Body of pancreas (tissue), 4 donors: ENCODE measurements at regions not wholly inside any gene's neighbourhood (a gene's known extent, or its start where the extent isn't known, plus 50 kb on each side); places are given as distances from the start of the nearest gene placed in this dataset.

Source experiments
- ATAC-seq: fragments of 150-250 bp; one replicate; pipeline ENCODE4 v1.9.1; 2016
- DNase-seq, 4 donors: peaks; one replicate each; pipeline ENCODE4 v3.0.0-alpha.2; 2019
- H3K27ac ChIP-seq, 4 donors: fragments of 200-600 bp; sonication (generic); 1 replicate in 3 of 4; 2 replicates in 1 of 4; pipeline versions ENCODE4 v1.5.1 to v1.6.1; 2016 to 2019; ENCODE audit warnings: mild to moderate bottlenecking in 1 of 4, mixed read lengths in 1 of 4, moderate library complexity in 1 of 4
- H3K27me3 ChIP-seq, 2 donors: fragments of 200-600 bp; sonication (generic); one replicate each; pipeline ENCODE4 v1.6.0; 2016; ENCODE audit warnings: mild to moderate bottlenecking in 1 of 2
- H3K36me3 ChIP-seq, 2 donors: fragments of 200-600 bp; sonication (generic); replicated peaks in 1 of 2; 2 replicates each; pipeline ENCODE4 v1.5.1; 2016; ENCODE audit warnings: low read depth in 2 of 2; ENCODE audit not compliant: insufficient read depth in 1 of 2
- H3K4me1 ChIP-seq: fragments of 200-600 bp; sonication (generic); one replicate; pipeline ENCODE4 v1.6.0; 2016
- H3K4me3 ChIP-seq, 2 donors: fragments of 200-600 bp; sonication (generic); 1 replicate in 1 of 2; 2 replicates in 1 of 2; pipeline ENCODE4 v1.5.1; 2016 to 2019
- H3K9me3 ChIP-seq, 3 donors: fragments of 200-600 bp; sonication (generic); 1 replicate in 2 of 3; 2 replicates in 1 of 3; pipeline ENCODE4 v1.5.1; 2016
- CTCF ChIP-seq, 7 experiments: fragments of 450-650 bp in 4 of 7; fragments of 200-600 bp in 3 of 7; sonication (generic) in 3 of 7; IDR thresholded peaks; one replicate each; pipeline ENCODE4 v1.5.1; 2016 to 2019; ENCODE audit warnings: antibody characterized with exemption in 7 of 7
- POLR2A ChIP-seq, 3 donors: fragments of 450-650 bp; IDR thresholded peaks; one replicate each; pipeline ENCODE4 v1.6.1; 2016; ENCODE audit warnings: antibody characterized with exemption in 3 of 3, mild to moderate bottlenecking in 2 of 3
- WGBS, 2 donors: methylation state at CpG; one replicate each; pipeline ENCODE4 v1.1.5; 2017; 5-methylcytosine and 5-hydroxymethylcytosine counted together
- intact Hi-C: fragments of 100-400 bp; cut with DNase I; formaldehyde crosslinking; loops from one replicate; pipeline ENCODE4 v1.15.1; 2023

- no peak overlapping the region for H3K4me3 ChIP-seq
- no peaks in the 10 kb centered on the region for H3K36me3 ChIP-seq
- no peaks in the 10 kb centered on the region for H3K9me3 ChIP-seq
- TF ChIP-seq POLR2A (IDR thresholded peaks at IDR 0.05) (no peak), CTCF (IDR thresholded peaks at IDR 0.05) (no peak)
- intact Hi-C loops, result no loop called here
- no peak for ATAC-seq
- no peak for DNase-seq
- H3K4me1 ChIP-seq, result peaks cover 5% of the 10 kb centered on the region
- H3K27me3 ChIP-seq, result no peaks in the 10 kb centered on the region
- WGBS, 2 donors, result 83 to 85% methylated on average over 22 of the region's 22 CpGs
- H3K27ac ChIP-seq, result no peak overlapping the region
Measured at GRCh38 chr2:16249246-16250055, 309.1 kb downstream of the MYCN start.

GRCh38 chr2:16248571-16249105, 308.3 kb downstream of the MYCN start:
- H3K36me3 ChIP-seq, result no peaks in the 10 kb centered on the region
- TF ChIP-seq POLR2A (IDR thresholded peaks at IDR 0.05) (no peak), CTCF (IDR thresholded peaks at IDR 0.05) (no peak)
- no peaks in the 10 kb centered on the region for H3K9me3 ChIP-seq
- WGBS, 2 donors, result 86 to 87% methylated on average over 5 of the region's 5 CpGs
- intact Hi-C loops, result no loop called here
- H3K4me1 ChIP-seq, result peaks cover 5% of the 10 kb centered on the region
- no peak overlapping the region for H3K4me3 ChIP-seq
- DNase-seq (no peak), ATAC-seq (no peak)
- no peak overlapping the region for H3K27ac ChIP-seq
- no peaks in the 10 kb centered on the region for H3K27me3 ChIP-seq

GRCh38 chr2:16247326-16248122, 307.2 kb downstream of the MYCN start:
- DNase-seq (peak in 3 of 4 donors; percentile 15 to 42 (median 29)), ATAC-seq (no peak)
- WGBS, 2 donors, result 52% methylated on average over 4 to 5 of the region's 5 CpGs
- H3K27me3 ChIP-seq, result no peaks in the 10 kb centered on the region
- H3K27ac ChIP-seq, result no peak overlapping the region
- no peaks in the 10 kb centered on the region for H3K9me3 ChIP-seq
- peaks cover 5% of the 10 kb centered on the region for H3K4me1 ChIP-seq
- TF ChIP-seq CTCF (IDR thresholded peaks at IDR 0.05), result no peak
- TF ChIP-seq POLR2A (IDR thresholded peaks at IDR 0.05), result no peak
- intact Hi-C loops, result no loop called here
- no peaks in the 10 kb centered on the region for H3K36me3 ChIP-seq
- no peak overlapping the region for H3K4me3 ChIP-seq

- intact Hi-C loops, result no loop called here
- Histone ChIP-seq H3K27ac (no peak overlapping the region), H3K9me3 (no peaks in the 10 kb centered on the region), H3K4me3 (no peak overlapping the region), H3K4me1 (peaks cover 5% of the 10 kb centered on the region), H3K36me3 (no peaks in the 10 kb centered on the region), H3K27me3 (no peaks in the 10 kb centered on the region)
- ATAC-seq (no peak), DNase-seq (no peak)
- TF ChIP-seq POLR2A (IDR thresholded peaks at IDR 0.05) (no peak), CTCF (IDR thresholded peaks at IDR 0.05) (no peak)
- WGBS, 2 donors, result 92 to 95% methylated on average over 7 of the region's 7 CpGs
Measured at GRCh38 chr2:16246911-16247310, 306.6 kb downstream of the MYCN start.
